ENCODE measurements at regions not wholly inside any gene's neighbourhood (a gene's known extent, or its start where the extent isn't known, plus 50 kb on each side); places are given as distances from the start of the nearest gene placed in this dataset.
"Not testable (repeated sequence)": the region's sequence is repeated elsewhere in the genome, so short reads cannot be mapped to it uniquely, and the experiment has no call there.

GRCh38 chr7:119908948-119909347, 364.0 kb upstream of the KCND2 start:
- DNase-seq, result no peak

DNA sequence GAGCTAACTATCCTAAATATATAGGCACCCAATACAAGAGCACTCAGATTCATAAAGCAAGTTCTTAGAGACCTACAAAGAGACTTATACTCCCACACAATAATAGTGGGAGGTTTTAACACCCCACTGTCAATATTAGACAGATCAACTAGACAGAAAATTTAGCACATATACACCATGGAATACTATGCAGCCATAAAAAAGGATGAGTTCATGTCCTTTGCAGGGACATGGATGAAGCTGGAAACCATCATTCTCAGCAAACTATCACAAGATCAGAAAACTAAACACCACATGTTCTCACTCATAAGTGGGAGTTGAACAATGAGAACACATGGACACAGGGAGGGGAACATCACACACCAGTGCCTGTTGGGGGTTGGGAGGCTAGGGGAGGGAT, 358.9 kb upstream of the KCND2 start:
- DNase-seq, result not testable (repeated sequence)

DNA sequence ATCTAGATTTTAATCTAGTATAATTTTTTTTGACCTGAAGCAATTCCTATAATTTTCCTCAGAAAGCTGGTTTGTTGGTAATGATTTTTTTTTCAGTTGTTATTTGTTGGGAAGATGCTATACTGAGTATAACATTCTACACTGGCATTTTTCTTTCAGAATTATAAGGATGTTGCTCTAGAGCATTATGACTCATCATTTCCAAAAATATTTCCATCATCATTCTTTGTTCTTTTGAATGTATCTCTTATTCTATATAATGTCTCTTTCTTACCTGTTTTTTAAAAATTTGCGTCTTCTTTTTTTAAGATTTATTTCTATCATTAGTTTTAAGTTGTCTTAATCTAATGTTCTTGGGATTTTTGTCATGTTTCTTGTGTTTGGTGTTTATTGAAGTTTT, 356.5 kb upstream of the KCND2 start:
- DNase-seq, result no peak

- DNase-seq, result no peak
Observed at GRCh38 chr7:119918185-119918584, 354.8 kb upstream of the KCND2 start.

- DNase-seq, result no peak
Observed at GRCh38 chr7:119919986-119920385, 353.0 kb upstream of the KCND2 start.

DNA sequence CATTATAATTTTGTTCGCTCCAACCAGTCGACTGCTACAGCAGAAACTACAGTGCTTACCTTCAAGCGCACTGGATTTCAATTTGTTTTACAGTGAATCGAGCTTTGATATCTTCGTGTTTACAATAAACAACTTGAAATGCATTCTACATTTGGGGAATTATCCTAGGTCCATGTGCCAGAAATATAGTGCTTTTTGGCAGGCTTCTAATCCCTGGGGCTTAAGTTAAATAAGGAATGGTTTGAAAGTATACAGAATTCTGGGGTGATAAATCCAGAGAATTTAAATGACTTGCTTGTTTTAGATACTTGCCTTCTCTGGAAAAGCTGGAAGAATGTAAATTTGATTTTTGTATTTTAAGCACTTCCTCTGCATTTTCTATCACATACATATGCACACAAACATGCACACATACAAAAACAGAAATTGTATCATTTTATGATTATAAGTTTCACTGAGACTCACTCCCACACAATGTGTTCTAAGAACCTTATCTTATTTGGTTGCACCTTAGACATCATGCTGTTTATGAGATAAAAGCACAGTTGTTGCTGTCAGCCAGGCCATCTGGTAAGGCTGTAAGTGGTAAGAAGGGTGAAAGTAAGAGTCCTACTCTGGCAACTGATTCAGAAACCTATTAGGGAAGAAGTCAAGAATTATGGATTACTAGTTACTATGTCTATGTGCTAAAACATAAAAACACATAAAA, 347.2 kb upstream of the KCND2 start:
- no peak for DNase-seq

DNA sequence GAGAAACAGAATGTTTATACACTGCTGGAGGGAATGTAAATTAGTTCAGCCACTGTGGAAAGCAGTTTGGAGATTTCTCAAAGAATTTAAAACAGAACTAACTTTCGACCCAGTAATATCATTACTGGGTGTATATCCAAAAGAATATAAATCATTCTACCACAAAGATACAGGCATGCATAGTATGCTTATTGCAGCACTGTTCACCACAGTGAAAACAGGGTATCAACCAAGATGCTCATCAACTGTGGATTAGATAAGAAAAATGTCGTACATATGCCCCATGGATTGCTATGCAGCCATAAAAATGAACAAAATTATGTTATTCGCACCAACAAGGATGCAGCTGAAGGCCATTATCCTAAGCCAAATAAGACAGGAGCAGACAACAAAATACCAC, 343.1 kb upstream of the KCND2 start:
- DNase-seq, result no peak

DNA sequence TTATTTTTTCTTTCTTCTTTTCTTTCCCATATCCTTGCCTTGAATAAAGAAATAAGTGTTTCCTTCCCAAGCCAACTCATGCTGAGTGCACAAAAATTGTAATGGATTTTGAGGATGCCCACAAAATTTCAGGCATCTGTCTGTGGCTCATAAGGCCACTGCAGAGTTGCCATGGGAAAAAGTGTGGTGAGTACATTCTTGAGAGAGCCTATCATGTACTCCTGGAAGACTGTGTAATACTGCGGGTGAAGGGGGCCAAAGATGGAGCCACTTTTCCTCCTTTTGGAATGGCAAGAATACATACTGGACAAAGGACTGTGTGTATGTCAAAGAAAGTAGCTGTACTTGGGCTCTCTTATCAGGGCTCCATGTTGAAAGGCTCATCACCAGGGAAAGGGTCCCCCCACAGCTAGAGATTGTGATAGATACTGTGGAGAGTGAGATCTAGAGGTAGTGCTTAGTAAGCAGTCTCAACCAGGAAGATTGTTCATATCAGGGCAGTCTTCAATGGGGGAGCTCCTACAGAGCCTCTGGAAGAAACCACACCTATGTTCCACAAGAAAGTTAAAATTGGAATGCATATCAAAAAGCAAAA, 341.6 kb upstream of the KCND2 start:
- no peak for DNase-seq

- peak; percentile 44 for DNase-seq
Observed at GRCh38 chr7:119935418-119936025, 337.5 kb upstream of the KCND2 start.

GRCh38 chr7:119936836-119937235, 336.1 kb upstream of the KCND2 start:
- DNase-seq, result no peak

GRCh38 chr7:119937745-119938144, 335.2 kb upstream of the KCND2 start:
- DNase-seq, result no peak

DNA sequence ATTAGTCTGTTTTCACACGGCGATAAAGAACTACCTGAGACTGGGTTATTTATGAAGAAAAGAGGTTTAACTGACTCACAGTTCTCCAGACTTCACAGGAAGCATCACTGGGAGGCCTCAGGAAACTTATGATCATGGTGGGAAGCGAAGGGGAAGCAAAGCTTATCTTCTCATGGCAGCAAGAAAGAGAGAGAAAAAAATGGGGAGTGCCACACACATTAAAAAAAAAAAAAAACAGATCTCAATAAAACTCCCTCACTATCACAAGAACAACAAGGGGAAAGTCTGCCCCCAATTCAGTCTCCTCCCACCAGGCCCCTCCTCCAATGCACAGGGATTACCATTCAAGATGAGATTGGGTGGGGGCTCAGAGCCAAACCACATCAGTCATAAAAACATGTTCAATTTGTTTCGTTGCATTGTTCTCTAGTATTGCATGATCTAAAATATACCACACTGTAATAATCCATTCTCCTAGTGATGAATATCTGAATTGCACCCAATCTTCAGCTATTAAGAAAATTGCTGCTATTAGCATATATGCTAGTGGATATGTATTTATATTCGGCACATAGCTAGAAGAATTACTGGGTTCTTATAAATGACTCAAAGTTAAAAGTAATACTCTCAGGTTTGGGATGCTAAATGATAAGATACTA, 328.9 kb upstream of the KCND2 start:
- DNase-seq, result no peak

DNA sequence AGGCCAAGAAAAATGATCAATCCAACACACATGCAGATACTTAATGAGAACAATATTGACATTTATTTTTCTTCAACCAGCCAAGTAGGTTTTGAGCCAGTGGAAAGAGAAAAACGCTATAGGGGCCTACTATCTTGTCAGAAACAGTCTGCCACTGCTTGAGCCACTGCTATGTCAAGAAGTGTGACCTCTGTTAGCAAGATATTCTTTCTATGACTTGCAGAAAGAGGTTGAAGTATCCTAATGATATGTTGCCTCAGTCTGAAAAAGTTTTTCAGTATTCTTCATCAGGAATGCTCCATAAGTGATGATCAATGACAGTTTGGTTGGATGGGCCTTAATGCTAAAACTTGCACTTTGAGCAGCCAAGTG, 328.4 kb upstream of the KCND2 start:
- no peak for DNase-seq

DNA sequence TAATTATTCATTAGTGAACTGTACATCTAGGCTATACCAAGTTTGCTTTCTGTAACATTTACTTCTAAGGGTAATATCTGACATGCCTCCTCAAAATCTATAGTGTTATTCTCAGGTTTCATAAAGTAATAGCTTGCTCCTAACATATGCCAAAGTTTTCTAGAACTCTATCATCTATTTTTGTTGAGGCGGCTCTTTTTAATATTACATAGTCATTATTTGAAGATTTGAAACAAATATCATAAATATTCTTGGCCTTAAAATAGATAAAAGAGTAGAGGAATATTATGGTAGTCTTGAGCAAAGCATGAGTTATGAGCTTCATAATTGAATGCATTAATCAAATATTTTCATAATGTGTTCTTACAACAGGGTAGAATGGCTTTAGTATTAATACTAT, 327.2 kb upstream of the KCND2 start:
- no peak for DNase-seq

GRCh38 chr7:119949053-119949452, 323.9 kb upstream of the KCND2 start:
- DNase-seq, result no peak

DNA sequence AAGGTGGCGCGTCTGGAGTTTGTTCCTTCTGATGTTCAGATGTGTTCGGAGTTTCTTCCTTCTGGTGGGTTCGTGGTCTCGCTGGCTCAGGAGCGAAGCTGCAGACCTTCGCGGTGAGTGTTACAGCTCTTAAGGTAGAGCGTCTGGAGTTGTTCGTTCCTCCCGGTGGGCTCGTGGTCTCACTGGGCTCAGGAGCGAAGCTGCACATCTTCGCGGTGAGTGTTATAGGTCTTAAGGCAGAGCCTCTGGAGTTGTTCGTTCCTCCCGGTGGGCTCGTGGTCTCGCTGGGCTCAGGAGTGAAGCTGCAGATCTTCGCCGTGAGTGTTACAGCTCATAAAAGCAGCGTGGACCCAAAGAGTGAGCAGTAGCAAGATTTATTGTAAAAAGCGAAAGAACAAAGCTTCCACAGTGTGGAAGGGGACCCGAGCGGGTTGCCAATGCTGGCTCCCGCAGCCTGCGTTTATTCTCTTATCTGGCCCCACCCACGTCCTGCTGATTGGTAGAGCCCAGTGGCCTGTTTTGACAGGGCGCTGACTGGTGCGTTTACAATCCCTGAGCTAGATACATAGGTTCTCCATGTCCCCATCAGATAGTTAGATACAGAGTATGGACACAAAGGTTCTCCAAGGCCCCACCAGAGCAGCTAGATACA, 322.5 kb upstream of the KCND2 start:
- not testable (repeated sequence) for DNase-seq

- not testable (repeated sequence) for DNase-seq
Observed at GRCh38 chr7:119951614-119952013, 321.4 kb upstream of the KCND2 start.

- no peak for DNase-seq
Observed at GRCh38 chr7:119957335-119957734, 315.6 kb upstream of the KCND2 start.

DNA sequence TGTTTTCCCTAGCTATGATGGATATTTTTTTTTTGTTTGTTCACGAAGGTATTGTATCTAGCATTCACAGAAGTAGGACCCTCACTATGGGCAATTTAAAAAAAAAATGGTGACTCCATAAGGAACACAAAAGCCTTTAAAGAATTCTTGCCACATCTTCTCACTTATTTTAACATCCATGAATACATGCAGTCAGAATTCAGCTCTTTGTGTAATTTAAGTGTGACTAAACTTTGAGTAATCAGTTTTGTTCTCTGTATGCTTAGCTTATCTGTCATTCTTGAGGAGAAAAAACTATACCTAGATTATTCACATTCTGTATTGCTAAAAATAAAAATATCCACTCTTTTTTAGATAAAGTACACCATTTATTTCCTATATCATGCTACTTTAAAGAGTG, 313.2 kb upstream of the KCND2 start:
- no peak for DNase-seq

DNA sequence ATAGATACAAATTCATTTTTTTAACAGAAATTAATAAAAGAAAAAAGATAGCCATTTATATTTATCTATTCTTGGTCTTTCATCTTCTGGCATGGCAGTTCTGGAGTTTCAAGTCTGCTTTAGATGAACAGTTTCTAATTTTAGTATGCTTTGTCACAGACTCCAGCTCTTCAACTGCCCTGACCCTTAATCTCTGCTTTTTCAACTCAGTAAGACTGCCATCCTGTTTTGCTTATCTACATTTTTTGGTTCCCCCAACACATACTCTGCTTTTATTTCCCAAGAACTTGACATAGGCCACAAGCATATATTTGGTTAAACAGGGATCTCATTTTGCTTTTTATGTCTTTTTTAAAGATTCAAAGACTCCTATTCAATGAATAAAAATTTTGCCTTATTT, 309.3 kb upstream of the KCND2 start:
- no peak for DNase-seq

GRCh38 chr7:119964065-119964464, 308.9 kb upstream of the KCND2 start:
- DNase-seq, result no peak

GRCh38 chr7:119964788-119965542, 308.0 kb upstream of the KCND2 start:
- DNase-seq, result no peak

GRCh38 chr7:119967221-119967620, 305.8 kb upstream of the KCND2 start:
- DNase-seq, result no peak

Data from NCI-H2227 treated with DMSO at 0.1 percent for 48 hours (cell line).